Left forelimb (tissue), 1 donor: ENCODE measurements at regions not wholly inside any gene's neighbourhood (a gene's known extent, or its start where the extent isn't known, plus 50 kb on each side); places are given as distances from the start of the nearest gene placed in this dataset.
"Not testable (repeated sequence)": the region's sequence is repeated elsewhere in the genome, so short reads cannot be mapped to it uniquely, and the experiment has no call there.

Experiments
- DNase-seq: peaks from one replicate; pipeline ENCODE4 v3.0.0-alpha.2; 2018; ENCODE audit warnings: low spot score

DNA sequence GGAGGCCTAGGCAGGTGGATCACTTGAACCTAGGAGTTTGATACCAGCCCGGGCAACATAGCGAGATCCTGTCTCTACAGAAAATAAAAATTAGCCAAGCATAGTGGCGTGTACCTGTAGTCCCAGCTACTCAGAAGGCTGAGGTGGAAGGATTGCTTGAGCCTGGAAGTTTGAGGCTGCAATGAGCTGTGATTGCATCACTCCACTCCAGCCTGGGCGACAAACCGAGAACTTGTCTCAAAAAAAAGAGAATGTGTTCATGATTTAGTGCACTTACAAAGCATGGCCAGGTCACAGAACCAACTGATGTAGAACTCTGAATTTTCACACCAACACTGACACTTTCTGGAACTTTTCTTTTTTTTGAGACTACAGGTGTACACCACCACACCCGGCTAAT lies 182.7 kb downstream of the ZFP64 start:
- no peak for DNase-seq

GRCh38 chr20:52004715-52005114 lies 186.9 kb downstream of the ZFP64 start:
- DNase-seq = no peak

- DNase-seq = no peak
Observed at GRCh38 chr20:52004018-52004417, 187.6 kb downstream of the ZFP64 start.

GRCh38 chr20:52003415-52003814 lies 188.2 kb downstream of the ZFP64 start:
- no peak for DNase-seq

DNA sequence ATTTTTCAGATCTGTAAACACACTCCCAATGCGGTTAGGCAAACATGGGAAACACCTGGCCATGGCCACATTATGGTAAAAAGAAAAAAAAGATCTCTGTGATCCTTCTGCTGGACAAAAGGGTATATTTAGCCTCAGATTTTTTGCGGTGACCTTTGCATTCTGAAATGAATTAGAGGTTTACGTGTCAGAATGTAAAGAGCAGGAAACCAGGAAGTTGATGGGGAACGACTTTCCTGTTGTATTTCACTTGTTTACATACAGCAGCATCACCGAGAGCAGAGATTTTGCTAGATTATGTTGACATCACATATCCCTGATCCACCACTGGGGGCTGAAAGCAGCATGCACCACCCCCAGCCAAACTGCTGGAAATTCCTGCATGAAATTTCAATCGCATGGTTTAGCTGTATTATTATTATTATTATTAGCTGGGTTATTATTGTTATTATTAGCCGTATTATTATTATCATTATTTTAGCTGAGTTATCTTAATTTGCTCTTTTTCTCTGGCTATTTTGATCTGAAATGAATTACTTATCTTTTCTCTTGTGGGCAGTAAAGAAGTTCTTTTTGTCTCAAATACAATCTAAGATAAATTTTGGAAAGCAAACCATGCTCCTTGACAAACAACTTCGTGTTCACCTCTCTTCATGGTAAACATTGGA lies 189.4 kb downstream of the ZFP64 start:
- DNase-seq = no peak

DNA sequence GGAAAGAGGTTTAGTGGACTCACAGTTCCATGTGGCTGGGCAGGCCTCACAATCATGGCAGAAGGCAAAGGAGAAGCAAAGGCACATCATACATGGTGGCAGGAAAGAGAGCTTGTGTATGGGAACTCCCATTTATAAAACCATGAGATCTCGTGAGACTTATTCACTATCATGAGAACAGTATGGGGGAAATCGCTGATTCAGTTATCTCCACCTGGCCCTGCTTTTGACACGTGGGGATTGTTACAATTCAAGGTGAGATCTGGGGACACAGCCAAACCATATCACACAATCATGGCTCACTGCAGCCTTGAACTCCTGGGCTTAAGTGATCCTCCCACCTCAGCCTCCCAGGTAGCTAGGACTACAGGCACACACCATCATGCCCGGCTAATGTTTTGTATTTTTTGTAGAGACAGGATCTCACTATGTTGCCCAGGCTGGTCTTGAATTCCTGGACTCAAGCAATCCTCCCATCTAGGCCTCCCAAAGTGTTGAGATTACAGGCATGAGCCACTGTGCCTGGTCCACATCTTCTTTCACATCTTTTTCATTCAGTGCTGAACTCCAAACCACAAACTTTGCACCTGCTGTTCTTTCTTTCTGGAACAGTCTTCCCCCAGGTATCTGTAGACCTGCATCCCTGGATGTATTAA lies 194.2 kb downstream of the ZFP64 start:
- DNase-seq = not testable (repeated sequence)

DNA sequence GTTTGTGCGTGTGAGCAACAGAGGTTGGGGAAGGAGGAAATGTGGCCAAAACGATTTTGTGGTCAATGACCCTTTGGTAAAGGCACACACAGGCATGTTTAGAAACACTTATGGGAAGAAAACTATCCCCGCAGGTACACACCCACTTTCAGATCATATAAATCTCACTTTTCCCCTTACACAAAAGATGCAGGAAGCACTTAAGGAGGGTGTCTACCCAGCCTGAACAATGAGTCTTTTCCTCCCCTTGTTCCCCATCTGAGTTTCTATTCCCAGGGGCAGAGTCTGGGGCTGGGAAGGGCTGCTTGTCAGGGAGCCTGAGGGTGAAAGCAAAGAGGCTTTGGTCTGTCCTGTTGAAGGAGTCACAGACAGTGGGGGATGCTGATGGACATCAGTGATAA lies 193.2 kb upstream of the SALL4 start:
- DNase-seq = no peak

DNA sequence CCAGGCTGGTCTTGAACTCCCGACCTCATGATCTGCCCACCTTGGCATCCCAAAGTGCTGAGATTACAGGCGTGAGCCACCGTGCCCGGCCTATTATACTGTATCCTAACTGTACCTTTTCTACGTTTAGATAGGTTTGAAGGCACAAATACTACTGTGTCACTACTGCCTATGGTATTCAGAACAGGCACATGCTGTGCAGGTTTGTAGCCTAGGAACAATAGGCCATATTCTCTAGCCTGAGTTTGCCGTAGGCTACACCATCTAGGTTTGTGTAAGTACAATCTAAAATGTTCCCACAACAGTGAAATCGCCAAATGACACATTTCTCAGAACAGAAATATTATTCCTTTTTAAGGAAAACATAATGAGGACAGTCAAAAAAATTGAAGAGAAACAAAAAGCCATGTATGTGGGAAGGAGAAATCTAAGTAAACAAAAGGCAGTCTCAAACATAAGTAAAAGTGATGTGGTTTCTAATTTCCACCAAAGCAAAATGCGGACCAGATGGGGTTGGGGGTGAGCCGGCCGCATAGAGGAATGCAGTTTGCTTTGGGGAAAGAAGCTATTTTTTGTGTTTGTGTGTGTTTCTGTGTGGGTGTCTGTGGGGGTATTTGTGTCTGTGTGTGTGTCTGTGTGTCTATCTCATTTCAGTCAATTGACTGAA lies 192.6 kb upstream of the SALL4 start:
- DNase-seq = no peak

- DNase-seq = no peak
Observed at GRCh38 chr20:51987812-51988211, 185.5 kb upstream of the SALL4 start.

DNA sequence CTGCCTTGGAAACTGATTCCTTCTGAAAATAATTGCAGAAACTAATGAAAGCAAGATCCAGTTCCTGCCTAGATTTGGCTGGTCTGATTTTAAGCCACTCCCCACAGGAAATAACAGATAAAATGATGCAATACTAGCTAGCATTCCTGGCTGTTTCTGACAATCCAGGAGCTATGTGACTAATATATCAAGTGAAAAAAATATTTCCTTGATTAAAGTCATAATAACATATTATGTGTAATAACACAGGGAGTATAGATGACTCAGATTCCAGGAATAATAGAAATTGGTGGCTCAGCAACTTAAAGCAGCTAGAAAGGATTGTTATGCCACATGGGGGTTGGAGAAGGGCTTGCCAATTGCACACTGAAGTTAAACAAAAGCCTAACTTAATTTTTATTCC lies 182.7 kb upstream of the SALL4 start:
- no peak for DNase-seq

GRCh38 chr20:51980277-51980676 lies 178.0 kb upstream of the SALL4 start:
- DNase-seq = no peak

GRCh38 chr20:51979226-51979625 lies 176.9 kb upstream of the SALL4 start:
- DNase-seq = no peak

GRCh38 chr20:51978070-51978501 lies 175.8 kb upstream of the SALL4 start:
- no peak for DNase-seq

DNA sequence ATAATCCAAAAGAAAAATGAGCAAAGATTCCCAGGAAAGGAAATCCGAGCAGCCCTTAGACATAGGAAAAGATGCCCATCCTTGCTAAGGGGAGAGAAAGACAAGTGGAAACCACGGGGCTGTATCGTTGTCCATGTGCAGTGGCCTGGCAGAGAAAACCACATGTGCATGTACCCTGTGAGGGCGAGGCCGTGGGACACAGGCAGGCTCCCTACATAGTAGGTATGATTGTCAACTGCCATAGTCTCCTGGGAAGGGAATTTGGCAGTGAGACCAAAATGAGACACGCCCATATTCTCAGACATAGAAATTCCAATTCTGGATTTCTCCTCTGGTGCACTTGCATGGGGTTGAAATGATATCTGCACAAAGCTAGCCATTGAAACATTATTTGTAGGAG lies 169.7 kb upstream of the SALL4 start:
- DNase-seq = no peak

DNA sequence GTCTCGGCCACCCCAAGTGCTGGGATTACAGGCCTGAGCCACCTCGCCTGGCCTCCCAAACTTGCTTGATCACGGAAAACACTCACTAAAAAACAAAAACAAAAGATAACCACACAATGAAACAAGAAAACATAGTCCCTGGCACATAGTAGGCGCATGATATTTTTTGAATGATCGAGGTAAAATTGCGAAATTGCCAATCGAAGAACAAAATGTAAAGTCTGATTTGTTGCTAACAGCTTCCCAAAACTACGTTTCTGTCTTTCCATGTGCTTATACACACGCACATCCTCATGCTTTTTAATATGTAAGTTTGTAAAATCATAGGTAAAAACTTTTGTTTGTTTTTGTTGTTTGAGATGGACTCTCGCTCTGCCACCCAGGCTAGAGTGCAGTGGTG lies 168.5 kb upstream of the SALL4 start:
- DNase-seq = no peak

DNA sequence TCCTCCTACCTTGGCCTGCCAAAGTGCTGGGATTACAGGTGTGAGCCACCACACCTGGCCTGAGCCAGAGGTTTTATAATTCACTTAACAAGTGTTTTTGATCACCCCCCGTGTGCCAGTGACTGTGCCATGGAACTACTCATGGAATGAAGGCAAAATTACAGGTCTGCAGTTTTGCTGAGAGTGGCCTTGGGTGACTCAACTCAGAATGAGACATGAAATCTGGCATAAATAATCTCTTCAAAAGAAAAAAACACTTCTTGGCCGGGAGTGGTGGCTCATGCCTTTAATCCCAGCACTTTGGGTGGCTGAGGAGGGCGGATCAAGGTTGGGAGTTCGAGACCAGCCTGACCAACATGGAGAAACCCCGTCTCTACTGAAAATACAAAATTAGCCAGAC lies 166.9 kb upstream of the SALL4 start:
- DNase-seq = no peak

DNA sequence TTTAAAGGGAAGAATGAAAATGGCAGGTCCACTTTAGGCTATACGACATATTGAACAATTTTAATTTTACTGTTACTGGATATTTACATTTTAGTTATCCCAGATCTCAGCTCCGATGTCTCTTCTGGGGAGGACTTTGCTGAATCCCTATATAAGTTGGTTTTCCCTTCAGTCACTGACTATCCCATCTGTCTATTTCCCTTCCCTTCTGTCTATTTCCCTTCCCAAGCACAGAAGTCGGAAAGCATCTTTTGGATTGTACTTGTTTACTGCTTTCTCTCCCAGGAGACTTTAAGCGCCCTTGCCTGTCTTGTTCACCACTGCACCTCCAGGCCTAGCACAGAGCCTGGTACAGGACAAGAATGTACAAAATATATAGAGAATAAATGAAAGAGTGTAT lies 165.8 kb upstream of the SALL4 start:
- DNase-seq = no peak

GRCh38 chr20:51966296-51966971 lies 164.1 kb upstream of the SALL4 start:
- DNase-seq = no peak

- DNase-seq = no peak
Observed at GRCh38 chr20:51961964-51962761, 159.8 kb upstream of the SALL4 start.

GRCh38 chr20:51960047-51960675 lies 157.8 kb upstream of the SALL4 start:
- DNase-seq = no peak

- DNase-seq = no peak
Observed at GRCh38 chr20:51959066-51959542, 156.8 kb upstream of the SALL4 start.
